T-helper 2 cell treated with Interferon-gamma antibody and Interleukin-4, amounts not matched to agents 5 μg/mL and 100 μg/mL, for 36 hours (primary cell): ENCODE measurements at regions not wholly inside any gene's neighbourhood (a gene's known extent, or its start where the extent isn't known, plus 50 kb on each side); places are given as distances from the start of the nearest gene placed in this dataset.

Source experiments
- DNase-seq: peaks from one replicate; pipeline ENCODE4 v3.0.0; 2021; ENCODE audit warnings: low spot score
- H3K27ac Mint-ChIP-seq: one replicate; pipeline ENCODE4 v1.8.0; 2021; ENCODE audit warnings: mild to moderate bottlenecking, mixed read lengths
- H3K27me3 Mint-ChIP-seq: one replicate; pipeline ENCODE4 v1.8.0; 2021; ENCODE audit warnings: low read depth, mixed read lengths
- H3K36me3 Mint-ChIP-seq: one replicate; pipeline ENCODE4 v1.8.0; 2021; ENCODE audit warnings: low read depth, mixed read lengths
- H3K4me1 Mint-ChIP-seq: one replicate; pipeline ENCODE4 v1.8.0; 2021; ENCODE audit warnings: low read depth, mixed read lengths
- H3K4me3 Mint-ChIP-seq: one replicate; pipeline ENCODE4 v1.8.0; 2022; ENCODE audit warnings: mild to moderate bottlenecking, moderate library complexity, mixed read lengths
- H3K9me3 Mint-ChIP-seq: one replicate; pipeline ENCODE4 v1.8.0; 2021; ENCODE audit warnings: mixed read lengths

- DNase-seq = no peak
- no peaks in the 10 kb centered on the region for H3K27me3 Mint-ChIP-seq
- no peaks in the 10 kb centered on the region for H3K9me3 Mint-ChIP-seq
- H3K36me3 Mint-ChIP-seq = no peaks in the 10 kb centered on the region
- H3K27ac Mint-ChIP-seq = no peak overlapping the region
- H3K4me3 Mint-ChIP-seq = no peak overlapping the region
- peaks cover 2% of the 10 kb centered on the region for H3K4me1 Mint-ChIP-seq
Measured at GRCh38 chr11:45486461-45486860, 179.0 kb downstream of the CHST1 start.

- Mint-ChIP-seq H3K36me3 (no peaks in the 10 kb centered on the region), H3K4me1 (no peaks in the 10 kb centered on the region), H3K27ac (no peak overlapping the region), H3K9me3 (no peaks in the 10 kb centered on the region), H3K27me3 (no peaks in the 10 kb centered on the region), H3K4me3 (no peak overlapping the region)
- no peak for DNase-seq
Measured at GRCh38 chr11:45485070-45485707, 180.2 kb downstream of the CHST1 start.

- DNase-seq = no peak
- H3K4me1 Mint-ChIP-seq = no peaks in the 10 kb centered on the region
- H3K4me3 Mint-ChIP-seq = no peak overlapping the region
- H3K27me3 Mint-ChIP-seq = no peaks in the 10 kb centered on the region
- no peak overlapping the region for H3K27ac Mint-ChIP-seq
- no peaks in the 10 kb centered on the region for H3K36me3 Mint-ChIP-seq
- no peaks in the 10 kb centered on the region for H3K9me3 Mint-ChIP-seq
Measured at GRCh38 chr11:45484326-45484883, 181.0 kb downstream of the CHST1 start.

GRCh38 chr11:45483416-45483815 lies 182.0 kb downstream of the CHST1 start:
- Mint-ChIP-seq H3K9me3 (no peaks in the 10 kb centered on the region), H3K27ac (no peak overlapping the region), H3K36me3 (no peaks in the 10 kb centered on the region), H3K4me1 (no peaks in the 10 kb centered on the region), H3K4me3 (no peak overlapping the region), H3K27me3 (peaks cover 2% of the 10 kb centered on the region)
- no peak for DNase-seq

- Mint-ChIP-seq H3K9me3 (no peaks in the 10 kb centered on the region), H3K27me3 (peaks cover 2% of the 10 kb centered on the region), H3K4me3 (no peak overlapping the region), H3K27ac (no peak overlapping the region), H3K36me3 (no peaks in the 10 kb centered on the region), H3K4me1 (no peaks in the 10 kb centered on the region)
- no peak for DNase-seq
Measured at GRCh38 chr11:45482331-45482730, 183.1 kb downstream of the CHST1 start.

GRCh38 chr11:45481026-45481425 lies 184.4 kb downstream of the CHST1 start:
- DNase-seq = no peak
- no peaks in the 10 kb centered on the region for H3K9me3 Mint-ChIP-seq
- peaks cover 2% of the 10 kb centered on the region for H3K27me3 Mint-ChIP-seq
- H3K4me3 Mint-ChIP-seq = no peak overlapping the region
- H3K27ac Mint-ChIP-seq = no peak overlapping the region
- H3K4me1 Mint-ChIP-seq = no peaks in the 10 kb centered on the region
- no peaks in the 10 kb centered on the region for H3K36me3 Mint-ChIP-seq

- DNase-seq = no peak
- no peaks in the 10 kb centered on the region for H3K4me1 Mint-ChIP-seq
- no peaks in the 10 kb centered on the region for H3K36me3 Mint-ChIP-seq
- H3K4me3 Mint-ChIP-seq = no peak overlapping the region
- H3K9me3 Mint-ChIP-seq = no peaks in the 10 kb centered on the region
- peaks cover 5% of the 10 kb centered on the region for H3K27me3 Mint-ChIP-seq
- H3K27ac Mint-ChIP-seq = no peak overlapping the region
Measured at GRCh38 chr11:45477588-45477987, 187.8 kb downstream of the CHST1 start.

GRCh38 chr11:45476126-45476525 lies 189.3 kb downstream of the CHST1 start:
- Mint-ChIP-seq H3K27me3 (peaks cover 7% of the 10 kb centered on the region), H3K27ac (no peak overlapping the region), H3K36me3 (no peaks in the 10 kb centered on the region), H3K9me3 (no peaks in the 10 kb centered on the region), H3K4me1 (no peaks in the 10 kb centered on the region), H3K4me3 (no peak overlapping the region)
- DNase-seq = no peak

GRCh38 chr11:45475173-45475572 lies 189.0 kb upstream of the SYT13 start:
- Mint-ChIP-seq H3K4me1 (no peaks in the 10 kb centered on the region), H3K36me3 (no peaks in the 10 kb centered on the region), H3K27me3 (peaks cover 7% of the 10 kb centered on the region), H3K9me3 (no peaks in the 10 kb centered on the region), H3K4me3 (no peak overlapping the region), H3K27ac (no peak overlapping the region)
- no peak for DNase-seq

- no peak overlapping the region for H3K27ac Mint-ChIP-seq
- H3K9me3 Mint-ChIP-seq = no peaks in the 10 kb centered on the region
- peaks cover 5% of the 10 kb centered on the region for H3K27me3 Mint-ChIP-seq
- H3K4me3 Mint-ChIP-seq = no peak overlapping the region
- no peak for DNase-seq
- no peaks in the 10 kb centered on the region for H3K36me3 Mint-ChIP-seq
- no peaks in the 10 kb centered on the region for H3K4me1 Mint-ChIP-seq
Measured at GRCh38 chr11:45473341-45473895, 187.3 kb upstream of the SYT13 start.

GRCh38 chr11:45472716-45473317 lies 186.7 kb upstream of the SYT13 start:
- Mint-ChIP-seq H3K4me1 (no peaks in the 10 kb centered on the region), H3K9me3 (no peaks in the 10 kb centered on the region), H3K36me3 (no peaks in the 10 kb centered on the region), H3K27ac (no peak overlapping the region), H3K27me3 (peaks cover 5% of the 10 kb centered on the region), H3K4me3 (no peak overlapping the region)
- no peak for DNase-seq

GRCh38 chr11:45471266-45471665 lies 185.1 kb upstream of the SYT13 start:
- Mint-ChIP-seq H3K27me3 (peaks cover 5% of the 10 kb centered on the region), H3K4me3 (no peak overlapping the region), H3K4me1 (no peaks in the 10 kb centered on the region), H3K9me3 (no peaks in the 10 kb centered on the region), H3K27ac (no peak overlapping the region), H3K36me3 (no peaks in the 10 kb centered on the region)
- DNase-seq = no peak

GRCh38 chr11:45470794-45471167 lies 184.6 kb upstream of the SYT13 start:
- Mint-ChIP-seq H3K4me3 (no peak overlapping the region), H3K9me3 (no peaks in the 10 kb centered on the region), H3K27ac (no peak overlapping the region), H3K27me3 (peaks cover 5% of the 10 kb centered on the region), H3K36me3 (no peaks in the 10 kb centered on the region), H3K4me1 (no peaks in the 10 kb centered on the region)
- DNase-seq = no peak

- Mint-ChIP-seq H3K4me1 (no peaks in the 10 kb centered on the region), H3K4me3 (no peak overlapping the region), H3K9me3 (no peaks in the 10 kb centered on the region), H3K27me3 (peaks cover 5% of the 10 kb centered on the region), H3K36me3 (no peaks in the 10 kb centered on the region), H3K27ac (no peak overlapping the region)
- no peak for DNase-seq
Measured at GRCh38 chr11:45470151-45470793, 184.1 kb upstream of the SYT13 start.
